Upper lobe of left lung (tissue), 6 donors: ENCODE measurements at regions not wholly inside any gene's neighbourhood (a gene's known extent, or its start where the extent isn't known, plus 50 kb on each side); places are given as distances from the start of the nearest gene placed in this dataset.

Experiments
- ATAC-seq, 2 donors: fragments of 200-7000 bp; cut with Tn5 transposase; one replicate each; pipeline ENCODE4 v1.9.1; 2022; ENCODE audit warnings: mild to moderate bottlenecking in 2 of 2, moderate library complexity in 2 of 2; ENCODE audit not compliant: low FRiP score in 2 of 2
- DNase-seq, 2 donors: peaks; one replicate each; pipeline ENCODE4 v3.0.0-alpha.2; 2019 to 2020
- H3K27ac ChIP-seq, 4 donors: fragments of 200-600 bp; sonication (generic); one replicate each; pipeline ENCODE4 v1.5.1; 2016 to 2019
- H3K27me3 ChIP-seq, 4 donors: fragments of 200-600 bp; sonication (generic); one replicate each; pipeline ENCODE4 v1.5.1; 2017 to 2019
- H3K36me3 ChIP-seq, 4 donors: fragments of 200-600 bp; sonication (generic); one replicate each; pipeline ENCODE4 v1.5.1; 2016 to 2019
- H3K4me1 ChIP-seq, 4 donors: fragments of 200-600 bp; sonication (generic); one replicate each; pipeline ENCODE4 v1.5.1; 2018 to 2019
- H3K4me3 ChIP-seq, 4 donors: fragments of 200-600 bp; sonication (generic); one replicate each; pipeline ENCODE4 v1.5.1; 2017 to 2019; ENCODE audit warnings: mild to moderate bottlenecking in 2 of 4, moderate library complexity in 1 of 4
- H3K9me3 ChIP-seq, 4 donors: fragments of 200-600 bp; sonication (generic); one replicate each; pipeline ENCODE4 v1.5.1; 2018 to 2019
- EP300 ChIP-seq, 4 donors: sonication (generic); formaldehyde crosslinking; IDR thresholded peaks; one replicate each; pipeline ENCODE4 v1.5.1; 2017; ENCODE audit warnings: antibody characterized with exemption in 4 of 4, control low read depth in 2 of 4
- POLR2A ChIP-seq, 4 donors: fragments of 450-650 bp; IDR thresholded peaks; one replicate each; pipeline ENCODE4 v1.5.1; 2016 to 2017; ENCODE audit warnings: antibody characterized with exemption in 4 of 4, mild to moderate bottlenecking in 2 of 4
- POLR2AphosphoS5 ChIP-seq, 2 donors: sonication (generic); formaldehyde crosslinking; IDR thresholded peaks; one replicate each; pipeline ENCODE4 v1.5.1; 2017; ENCODE audit warnings: antibody characterized with exemption in 2 of 2
- WGBS, 2 donors: methylation state at CpG; one replicate each; pipeline ENCODE4 v1.1.5; 2017 to 2018; 5-methylcytosine and 5-hydroxymethylcytosine counted together
- TF ChIP-seq, protein P1 (sequence below), 6 experiments: fragments of 450-650 bp in 4 of 6; fragments of 200-600 bp in 2 of 6; sonication (generic) in 2 of 6; IDR thresholded peaks; one replicate each; pipeline ENCODE4 v1.5.1; 2016 to 2019; ENCODE audit warnings: antibody characterized with exemption in 6 of 6
- donor health status: DM: no; HTN: no; CAD: no; lungs with moderate emphysema.
- donor health status: DM: no; HTN: yes; CAD: no; lungs with severe emphysema.

DNA sequence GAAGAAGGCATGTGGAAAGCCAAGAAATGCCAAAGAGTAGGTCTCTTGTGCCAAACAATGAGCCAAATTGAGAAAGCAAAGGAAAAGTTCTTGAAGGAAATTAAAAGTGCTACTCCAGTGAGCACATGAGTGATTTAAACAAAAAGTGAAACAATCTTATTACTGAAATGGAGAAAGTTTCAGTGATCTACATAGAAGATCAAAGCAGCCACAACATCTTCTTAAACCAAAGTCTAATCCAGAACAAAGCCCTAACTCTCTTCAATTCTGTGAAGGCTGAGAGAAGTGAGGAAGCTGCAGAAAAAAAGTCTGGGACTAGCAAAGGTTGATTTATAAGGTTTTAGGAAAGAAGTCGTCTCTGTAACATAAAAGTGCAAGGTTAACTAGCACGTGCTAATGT lies 259.6 kb downstream of the FLRT2 start:
- Histone ChIP-seq H3K4me1 (no peaks in the 10 kb centered on the region), H3K9me3 (no peaks in the 10 kb centered on the region), H3K4me3 (no peak overlapping the region), H3K27ac (no peak overlapping the region), H3K36me3 (no peaks in the 10 kb centered on the region), H3K27me3 (no peaks in the 10 kb centered on the region)
- DNase-seq = no peak
- WGBS, 2 donors = 70 to 75% methylated on average over 2 of the region's 2 CpGs
- TF ChIP-seq, protein P1, sequence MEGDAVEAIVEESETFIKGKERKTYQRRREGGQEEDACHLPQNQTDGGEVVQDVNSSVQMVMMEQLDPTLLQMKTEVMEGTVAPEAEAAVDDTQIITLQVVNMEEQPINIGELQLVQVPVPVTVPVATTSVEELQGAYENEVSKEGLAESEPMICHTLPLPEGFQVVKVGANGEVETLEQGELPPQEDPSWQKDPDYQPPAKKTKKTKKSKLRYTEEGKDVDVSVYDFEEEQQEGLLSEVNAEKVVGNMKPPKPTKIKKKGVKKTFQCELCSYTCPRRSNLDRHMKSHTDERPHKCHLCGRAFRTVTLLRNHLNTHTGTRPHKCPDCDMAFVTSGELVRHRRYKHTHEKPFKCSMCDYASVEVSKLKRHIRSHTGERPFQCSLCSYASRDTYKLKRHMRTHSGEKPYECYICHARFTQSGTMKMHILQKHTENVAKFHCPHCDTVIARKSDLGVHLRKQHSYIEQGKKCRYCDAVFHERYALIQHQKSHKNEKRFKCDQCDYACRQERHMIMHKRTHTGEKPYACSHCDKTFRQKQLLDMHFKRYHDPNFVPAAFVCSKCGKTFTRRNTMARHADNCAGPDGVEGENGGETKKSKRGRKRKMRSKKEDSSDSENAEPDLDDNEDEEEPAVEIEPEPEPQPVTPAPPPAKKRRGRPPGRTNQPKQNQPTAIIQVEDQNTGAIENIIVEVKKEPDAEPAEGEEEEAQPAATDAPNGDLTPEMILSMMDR (IDR thresholded peaks at IDR 0.05) = no peak
- TF ChIP-seq EP300 (IDR thresholded peaks at IDR 0.05) (no peak), POLR2A (IDR thresholded peaks at IDR 0.05) (no peak), POLR2AphosphoS5 (IDR thresholded peaks at IDR 0.05) (no peak)
- ATAC-seq = no peak

DNA sequence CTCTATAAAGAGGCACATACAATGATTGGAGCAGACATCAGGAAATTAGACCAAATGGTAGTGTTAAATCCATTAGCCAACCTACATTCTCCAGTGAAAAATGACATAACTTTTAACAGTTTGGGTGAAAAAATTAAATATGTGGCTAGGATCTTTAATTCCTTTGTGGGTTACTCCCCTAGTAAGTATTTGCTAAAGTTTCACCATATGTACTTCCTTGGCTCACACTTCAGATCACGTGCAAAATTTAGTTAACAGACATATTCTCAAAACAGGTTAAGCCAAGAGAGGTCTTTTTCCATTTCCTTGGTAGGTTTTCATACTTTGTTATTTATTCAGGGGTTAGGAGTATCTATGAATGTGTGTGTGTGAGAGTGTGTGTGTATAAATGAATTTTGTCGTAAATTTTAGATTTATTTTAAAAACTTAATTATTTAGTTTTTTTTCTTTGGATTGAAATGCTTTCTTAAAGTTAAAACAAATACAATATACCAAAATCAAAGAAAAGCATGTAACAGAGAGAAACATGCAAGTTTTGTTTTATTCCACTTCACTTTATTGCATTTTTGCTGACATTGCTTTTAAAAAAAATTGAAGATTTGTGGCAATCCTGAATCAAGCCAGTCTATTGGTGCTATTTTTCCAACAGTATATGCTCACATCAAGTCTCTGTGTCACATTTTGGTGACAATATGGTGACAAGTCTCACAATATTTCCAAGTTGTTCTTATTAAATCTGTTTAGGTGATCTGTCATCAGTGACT lies 258.7 kb downstream of the FLRT2 start:
- no peak for DNase-seq
- WGBS, 2 donors = 68 to 70% methylated on average over 2 of the region's 2 CpGs

DNA sequence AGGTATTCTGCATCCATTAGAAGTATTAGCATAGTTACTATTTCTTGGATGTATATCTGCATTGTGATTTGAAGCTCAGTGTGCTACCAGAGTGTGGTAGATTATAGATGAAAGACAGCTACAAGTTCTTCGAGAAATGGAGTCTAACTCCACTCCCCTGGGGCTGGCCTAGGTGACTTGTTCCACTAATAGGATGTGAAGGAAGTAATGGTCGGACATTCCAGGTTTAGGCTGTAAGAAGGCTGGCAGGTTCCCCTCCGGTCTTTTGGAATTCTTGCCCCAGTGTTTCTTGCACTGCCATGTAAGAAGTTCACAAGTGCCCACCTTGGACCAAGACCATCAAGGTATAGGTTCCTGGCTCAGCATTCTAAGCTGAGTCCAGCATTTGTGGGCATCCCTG lies 236.4 kb downstream of the FLRT2 start:
- no peaks in the 10 kb centered on the region for H3K4me1 ChIP-seq
- no peak overlapping the region for H3K4me3 ChIP-seq
- 95 to 96% methylated on average over 3 of the region's 3 CpGs for WGBS, 2 donors
- H3K36me3 ChIP-seq = no peaks in the 10 kb centered on the region
- H3K27me3 ChIP-seq = no peaks in the 10 kb centered on the region
- ATAC-seq (no peak), DNase-seq (no peak)
- no peaks in the 10 kb centered on the region for H3K9me3 ChIP-seq
- TF ChIP-seq POLR2AphosphoS5 (IDR thresholded peaks at IDR 0.05) = no peak
- no peak for TF ChIP-seq POLR2A (IDR thresholded peaks at IDR 0.05)
- TF ChIP-seq, protein P1 (IDR thresholded peaks at IDR 0.05) = no peak
- no peak for TF ChIP-seq EP300 (IDR thresholded peaks at IDR 0.05)
- no peak overlapping the region for H3K27ac ChIP-seq

More for the DNA sequence above, 258.7 kb downstream of the FLRT2 start:
- H3K9me3 ChIP-seq = no peaks in the 10 kb centered on the region
- no peaks in the 10 kb centered on the region for H3K36me3 ChIP-seq
- H3K4me1 ChIP-seq = no peaks in the 10 kb centered on the region
- no peaks in the 10 kb centered on the region for H3K27me3 ChIP-seq
- no peak overlapping the region for H3K4me3 ChIP-seq
- TF ChIP-seq POLR2A (IDR thresholded peaks at IDR 0.05) = no peak
- no peak for TF ChIP-seq POLR2AphosphoS5 (IDR thresholded peaks at IDR 0.05)
- TF ChIP-seq, protein P1 (IDR thresholded peaks at IDR 0.05) = no peak
- no peak for TF ChIP-seq EP300 (IDR thresholded peaks at IDR 0.05)
- ATAC-seq = no peak
- H3K27ac ChIP-seq = no peak overlapping the region

DNA sequence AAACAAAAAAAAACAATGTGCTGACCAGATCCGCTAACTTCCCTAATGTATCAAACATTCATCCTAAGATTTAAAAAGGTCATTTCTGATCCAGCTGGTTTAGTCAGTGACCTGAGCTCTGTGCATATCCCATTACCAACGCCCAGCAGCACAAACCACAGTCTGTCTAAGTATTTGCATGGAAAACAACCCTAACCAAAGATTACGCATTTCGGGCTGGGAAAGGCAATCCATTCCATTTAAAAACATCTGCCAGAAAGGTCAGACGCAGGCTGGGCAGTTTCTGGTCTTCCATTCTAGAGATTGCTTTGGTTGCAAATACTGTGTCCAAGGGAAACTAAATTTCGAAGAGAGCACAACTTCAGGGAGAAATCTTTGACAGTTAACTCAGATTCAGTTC lies 234.9 kb downstream of the FLRT2 start:
- H3K4me1 ChIP-seq = no peaks in the 10 kb centered on the region
- no peak overlapping the region for H3K4me3 ChIP-seq
- DNase-seq (no peak), ATAC-seq (peak in 1 of 2 donors; percentile 93)
- H3K36me3 ChIP-seq = no peaks in the 10 kb centered on the region
- no peaks in the 10 kb centered on the region for H3K9me3 ChIP-seq
- 67 to 79% methylated on average over 6 of the region's 6 CpGs for WGBS, 2 donors
- H3K27ac ChIP-seq = no peak overlapping the region
- no peaks in the 10 kb centered on the region for H3K27me3 ChIP-seq
- TF ChIP-seq EP300 (IDR thresholded peaks at IDR 0.05) (no peak), POLR2AphosphoS5 (IDR thresholded peaks at IDR 0.05) (no peak), POLR2A (IDR thresholded peaks at IDR 0.05) (no peak)
- TF ChIP-seq, protein P1 (IDR thresholded peaks at IDR 0.05) = no peak

DNA sequence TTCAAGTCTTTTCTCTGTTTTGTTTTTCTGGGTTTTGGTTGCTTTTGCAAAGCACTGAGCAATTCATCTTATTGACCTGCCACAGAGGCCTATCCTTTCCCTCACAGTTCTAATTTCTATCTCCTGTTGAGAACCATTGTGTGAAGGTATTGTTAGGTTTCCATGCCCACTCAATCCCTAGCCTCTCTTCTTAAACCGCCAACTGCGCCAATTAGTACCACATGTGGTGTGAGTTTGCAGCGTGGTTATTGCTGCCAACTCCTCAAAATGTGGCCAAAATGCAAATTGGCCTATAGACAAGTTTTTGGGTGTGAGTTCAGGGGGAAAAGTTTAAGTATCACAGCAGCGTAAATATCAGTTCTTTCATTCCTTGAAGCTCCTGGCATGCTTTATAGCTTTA lies 232.6 kb downstream of the FLRT2 start:
- TF ChIP-seq, protein P1 (IDR thresholded peaks at IDR 0.05) = no peak
- TF ChIP-seq EP300 (IDR thresholded peaks at IDR 0.05) (no peak), POLR2AphosphoS5 (IDR thresholded peaks at IDR 0.05) (no peak), POLR2A (IDR thresholded peaks at IDR 0.05) (no peak)
- DNase-seq (no peak), ATAC-seq (no peak)
- Histone ChIP-seq H3K36me3 (no peaks in the 10 kb centered on the region), H3K27me3 (no peaks in the 10 kb centered on the region), H3K9me3 (no peaks in the 10 kb centered on the region), H3K27ac (no peak overlapping the region), H3K4me3 (no peak overlapping the region), H3K4me1 (no peaks in the 10 kb centered on the region)
- WGBS, 2 donors = 82 to 86% methylated on average over 4 of the region's 4 CpGs
